ACHN (cell line): ENCODE measurements at regions not wholly inside any gene's neighbourhood (a gene's known extent, or its start where the extent isn't known, plus 50 kb on each side); places are given as distances from the start of the nearest gene placed in this dataset.

ENCODE experiments used
- DNase-seq: peaks from one replicate; pipeline ENCODE4 v3.0.0-alpha.2; 2015
- in situ Hi-C: cut with HindIII; loops from 2 replicates; pipeline ENCODE4 v1.10.0; 2017; ENCODE audit warnings: low sequenced_read_pairs, low pct_ligation_motif_present, low pct_unique_long_range_greater_than_20kb

DNA sequence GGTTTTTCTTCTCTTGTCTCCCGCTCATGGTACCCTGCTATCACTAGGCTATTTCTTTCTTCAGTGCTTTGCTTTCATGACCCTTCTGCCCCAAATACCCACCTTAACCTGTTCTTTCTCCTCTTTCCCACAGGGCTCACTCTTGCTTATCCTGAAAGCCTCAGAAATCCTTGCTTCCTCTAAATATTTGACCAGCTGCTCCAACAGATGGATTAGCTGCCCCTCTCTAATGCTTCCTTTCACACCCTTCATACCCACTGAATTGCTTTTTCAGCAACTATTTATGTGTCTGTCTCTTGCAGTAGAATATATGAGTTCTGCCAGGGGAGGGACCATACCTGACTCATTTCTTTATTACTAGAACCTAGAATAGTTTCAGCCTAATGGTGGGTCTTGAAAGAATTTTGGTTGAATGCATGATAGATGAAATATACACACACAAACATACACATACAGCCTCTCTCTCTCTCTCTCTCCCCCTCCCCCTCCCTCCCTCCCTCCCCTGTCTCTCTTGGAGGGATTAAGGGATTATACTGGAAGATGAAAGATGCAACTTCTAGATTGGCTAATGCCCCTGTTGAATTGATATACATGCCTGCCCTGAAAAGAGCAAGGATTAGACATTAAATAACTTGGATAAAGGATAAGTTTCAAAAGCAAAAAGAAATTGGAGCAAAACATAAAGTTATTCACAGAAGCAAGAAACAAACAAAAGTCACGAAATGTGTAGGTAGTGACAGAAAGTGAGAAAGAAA is 95.0 kb upstream of the GADL1 start:
- no peak for DNase-seq
- in situ Hi-C loops: no loop called here

GRCh38 chr3:30996467-30996866 is 102.0 kb upstream of the GADL1 start:
- in situ Hi-C loops: no loop called here
- no peak for DNase-seq

GRCh38 chr3:31002730-31003129 is 108.3 kb upstream of the GADL1 start:
- in situ Hi-C loops: no loop called here
- DNase-seq: no peak

DNA sequence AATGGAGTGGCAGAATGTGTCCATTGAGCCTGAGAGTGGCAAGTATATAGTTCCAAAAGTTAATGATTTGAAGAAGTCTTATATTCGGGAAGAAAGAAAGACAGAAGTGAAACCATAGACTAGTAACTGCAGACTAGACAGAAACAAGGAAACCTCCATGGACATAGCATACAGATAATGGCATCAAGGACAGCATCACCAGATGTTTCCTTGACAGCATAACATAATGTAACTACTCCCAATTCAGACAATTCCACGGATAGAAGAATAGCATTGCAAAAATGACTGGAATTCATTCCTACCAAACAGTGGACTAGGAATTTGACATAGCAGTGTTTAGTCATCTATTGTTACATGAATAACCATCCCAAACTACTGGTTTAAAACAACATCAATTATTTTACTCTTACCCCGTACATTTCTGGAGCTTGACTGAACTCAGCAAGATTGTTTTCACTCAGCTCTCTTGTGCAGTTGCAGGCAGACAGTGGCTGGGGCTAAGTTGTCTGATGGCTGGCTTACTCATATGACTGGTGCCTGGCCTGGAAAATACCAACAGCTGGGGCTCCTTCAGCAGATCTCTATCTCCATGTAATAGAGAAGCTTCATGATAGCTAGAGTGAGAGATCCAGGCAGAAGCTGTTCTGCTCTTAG is 109.7 kb upstream of the GADL1 start:
- in situ Hi-C loops: no loop called here

DNA sequence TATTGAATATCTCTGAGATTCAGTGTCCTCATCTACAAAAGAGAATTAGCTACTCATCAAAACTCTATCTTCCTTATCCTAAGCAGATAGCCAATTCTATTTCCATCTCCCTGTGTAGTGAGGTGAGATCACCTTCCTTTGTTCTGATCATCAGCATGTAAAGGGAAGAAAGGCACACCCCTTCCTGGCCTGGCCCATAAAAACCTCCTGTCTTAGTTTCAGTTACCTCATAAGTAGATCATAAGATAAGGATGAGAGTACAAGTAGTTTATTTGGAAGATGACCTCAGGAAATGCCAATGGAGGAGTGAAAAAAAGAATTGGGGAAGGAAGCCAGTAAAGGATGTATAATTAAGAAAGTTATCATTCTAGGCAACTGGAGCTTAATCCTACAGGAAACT is 114.5 kb upstream of the GADL1 start:
- in situ Hi-C loops: no loop called here
- DNase-seq: no peak

More for the DNA sequence above, 109.7 kb upstream of the GADL1 start:
- peak; percentile 32 for DNase-seq

DNA sequence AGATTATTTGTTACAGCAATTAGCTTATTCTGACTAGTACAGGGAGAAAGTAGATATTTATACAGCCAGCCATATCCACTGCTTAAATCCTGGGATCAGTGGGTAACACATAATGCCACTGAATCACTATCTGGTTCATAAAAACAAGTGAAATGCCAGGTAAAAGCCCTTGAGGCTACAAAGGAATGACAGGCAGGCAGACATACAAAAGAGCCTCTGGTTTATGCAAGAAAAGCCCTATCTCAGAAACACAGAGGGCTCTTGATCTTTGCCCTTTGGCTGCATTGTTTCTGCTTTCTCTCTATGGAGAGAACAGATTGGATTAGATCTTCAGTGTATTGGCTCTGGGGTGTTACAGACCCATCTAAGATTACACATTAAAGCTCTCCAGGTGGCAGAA is 115.4 kb upstream of the GADL1 start:
- in situ Hi-C loops: no loop called here
- DNase-seq: no peak

DNA sequence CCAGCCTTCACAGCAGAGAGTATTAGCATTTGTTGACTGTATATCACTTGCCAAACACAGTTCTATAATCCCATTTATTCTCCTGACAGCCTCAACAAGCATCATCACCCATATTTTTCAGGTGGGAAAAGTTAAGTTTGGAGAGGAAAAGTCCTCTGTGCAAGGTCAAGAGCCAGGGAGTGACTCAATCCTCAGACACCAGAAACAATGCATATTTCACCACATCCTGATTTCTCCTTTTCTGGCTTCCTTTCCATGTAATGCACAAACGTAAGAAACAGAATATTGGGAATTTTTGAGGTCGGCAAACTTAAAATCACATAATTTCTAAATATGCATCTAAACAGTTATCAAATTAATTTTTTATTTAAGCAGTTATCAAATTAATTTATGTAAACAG is 116.0 kb upstream of the GADL1 start:
- in situ Hi-C loops: no loop called here
- DNase-seq: no peak

GRCh38 chr3:31011380-31011779 is 116.9 kb upstream of the GADL1 start:
- no peak for DNase-seq
- in situ Hi-C loops: no loop called here

- no peak for DNase-seq
- in situ Hi-C loops: no loop called here
Observed at GRCh38 chr3:31013090-31013489, 118.6 kb upstream of the GADL1 start.

DNA sequence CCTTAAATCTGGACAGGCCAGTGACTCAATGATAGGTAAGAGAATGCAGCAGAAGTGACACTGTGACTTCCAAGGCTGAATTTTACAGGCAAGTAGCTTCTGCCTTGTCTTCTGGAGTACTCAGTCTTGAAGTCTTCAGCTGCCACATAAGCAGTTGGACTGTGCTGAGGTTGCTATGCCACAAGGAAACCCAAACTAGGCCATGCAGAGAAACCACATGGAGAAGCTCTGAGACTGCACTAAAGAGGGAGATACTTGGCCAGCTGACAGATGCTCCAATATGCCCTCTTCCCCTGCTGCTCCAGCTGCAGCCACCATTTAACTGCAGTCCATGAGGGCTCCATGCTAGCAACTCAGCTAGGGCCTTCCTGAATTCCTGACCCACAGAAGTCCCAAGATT is 119.4 kb upstream of the GADL1 start:
- in situ Hi-C loops: no loop called here

GRCh38 chr3:31014317-31015040 is 120.0 kb upstream of the GADL1 start:
- in situ Hi-C loops: no loop called here
- no peak for DNase-seq

More for the DNA sequence above, 119.4 kb upstream of the GADL1 start:
- no peak for DNase-seq

- DNase-seq: no peak
- in situ Hi-C loops: no loop called here
Observed at GRCh38 chr3:31016196-31016595, 121.7 kb upstream of the GADL1 start.

DNA sequence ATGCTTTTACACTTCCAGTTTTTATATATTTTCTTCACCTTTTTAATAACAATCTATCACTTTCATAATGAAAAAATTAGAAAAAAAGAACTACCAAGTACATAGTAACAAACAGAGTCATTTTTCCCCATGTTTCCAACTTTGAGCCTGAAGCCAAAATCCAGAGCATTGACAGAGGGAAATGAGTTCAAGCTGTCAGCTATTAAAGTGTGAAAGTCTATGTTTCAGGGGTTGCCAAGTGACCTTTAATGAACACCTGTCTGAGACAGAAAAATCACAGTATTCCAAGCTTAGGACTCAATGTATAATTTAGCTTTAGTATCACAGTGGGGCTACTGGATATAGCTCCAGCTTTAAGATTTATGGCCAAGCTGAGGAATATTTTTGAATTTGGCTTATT is 128.3 kb upstream of the GADL1 start:
- no peak for DNase-seq
- in situ Hi-C loops: no loop called here

DNA sequence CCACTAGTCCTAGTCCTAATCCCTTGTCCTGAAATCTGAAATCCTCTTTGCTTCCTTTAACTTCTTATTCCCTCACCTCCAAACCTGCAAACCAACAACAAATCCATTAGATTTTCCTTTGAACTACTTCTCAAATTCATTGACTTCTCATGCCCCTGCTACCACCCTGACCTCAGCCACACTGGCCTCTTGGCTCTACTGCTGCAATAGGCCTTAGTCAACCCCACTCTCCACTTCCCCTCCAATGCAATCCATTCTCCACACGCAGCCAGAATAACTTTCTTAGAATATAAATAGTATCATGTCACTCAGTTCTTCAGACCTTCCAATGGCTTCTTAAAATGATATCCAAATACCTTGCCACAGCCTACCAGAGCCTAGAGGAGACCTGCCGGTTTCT is 131.1 kb upstream of the GADL1 start:
- no peak for DNase-seq

DNA sequence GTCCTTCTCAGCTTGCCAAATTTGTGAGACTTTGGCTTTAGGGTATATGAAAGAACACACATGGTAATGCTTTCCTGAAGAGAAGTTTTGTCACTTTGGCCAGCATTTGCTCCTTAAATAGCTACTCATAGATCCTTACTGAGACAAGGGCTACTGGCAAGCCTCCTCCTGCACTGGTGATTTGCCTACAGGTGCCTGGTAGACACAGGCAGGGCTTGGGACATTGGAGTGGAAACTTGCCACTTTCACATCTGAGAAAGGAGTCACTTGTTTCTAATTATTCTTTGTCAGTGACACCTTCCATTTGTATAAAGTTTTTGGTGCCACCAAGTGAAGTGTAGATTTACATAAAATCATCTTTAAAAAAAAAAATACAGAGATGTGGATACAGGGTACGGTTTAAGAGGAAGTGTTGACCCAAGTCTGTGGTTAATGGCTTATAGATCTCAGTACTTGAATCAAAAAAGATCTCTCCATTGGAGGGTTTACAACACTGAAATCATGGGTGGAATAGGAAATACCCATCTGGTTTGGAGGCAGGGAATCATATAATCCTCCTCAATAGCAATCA is 132.8 kb upstream of the GADL1 start:
- in situ Hi-C loops: no loop called here
- DNase-seq: no peak

More for the DNA sequence above, 131.1 kb upstream of the GADL1 start:
- in situ Hi-C loops: no loop called here

DNA sequence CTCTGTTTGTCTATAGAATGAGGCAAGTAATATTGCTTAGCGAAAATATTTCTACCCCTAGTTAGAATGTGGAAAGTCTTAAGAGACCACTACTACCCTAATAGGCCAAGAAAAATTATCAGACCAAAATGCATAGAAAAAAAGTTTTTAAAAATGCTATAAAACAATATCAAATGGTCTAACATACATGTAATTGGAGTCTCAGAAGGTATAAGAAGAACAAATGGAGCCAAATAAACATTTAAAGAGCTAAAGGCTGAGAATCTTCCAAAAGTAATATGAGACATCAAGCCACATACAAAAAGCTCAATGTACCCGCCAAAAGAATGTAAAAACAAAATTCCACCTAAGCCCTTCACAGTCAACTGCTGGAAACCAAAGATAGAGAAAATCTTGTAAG is 133.5 kb upstream of the GADL1 start:
- in situ Hi-C loops: no loop called here
- no peak for DNase-seq

GRCh38 chr3:31028766-31029165 is 134.3 kb upstream of the GADL1 start:
- no peak for DNase-seq
- in situ Hi-C loops: no loop called here

DNA sequence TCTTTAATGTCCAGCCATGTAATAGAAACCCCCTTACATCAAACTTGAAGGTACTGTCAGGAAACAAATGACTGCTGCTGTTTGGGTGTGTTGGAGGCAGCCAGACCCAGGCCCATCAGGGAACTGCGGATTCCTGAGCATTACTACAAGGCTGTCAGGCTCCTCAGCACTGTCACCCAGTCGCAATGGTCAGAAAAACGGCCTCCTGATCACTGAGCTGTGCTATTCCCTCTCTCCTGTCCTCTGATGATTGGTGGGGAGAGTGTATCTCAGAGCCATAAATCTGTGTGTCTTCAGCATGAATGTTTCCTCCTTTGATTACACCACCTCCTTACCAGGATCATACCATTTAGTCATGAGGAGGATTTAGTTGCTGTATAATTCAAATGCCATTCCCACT is 135.2 kb upstream of the GADL1 start:
- in situ Hi-C loops: no loop called here
- DNase-seq: no peak

GRCh38 chr3:31035681-31036080 is 141.2 kb upstream of the GADL1 start:
- in situ Hi-C loops: no loop called here
- no peak for DNase-seq
